GM13976 (cell line): ENCODE measurements at regions not wholly inside any gene's neighbourhood (a gene's known extent, or its start where the extent isn't known, plus 50 kb on each side); places are given as distances from the start of the nearest gene placed in this dataset.

Experiments used
- DNase-seq: peaks from one replicate; pipeline ENCODE4 v3.0.0; 2012; ENCODE audit warnings: low spot score
- CTCF ChIP-seq: IDR thresholded peaks from 2 replicates; pipeline ENCODE4 v1.5.1; 2012; ENCODE audit warnings: borderline replicate concordance, mild to moderate bottlenecking; ENCODE audit not compliant: insufficient read depth; ENCODE audit errors: extremely low read depth, missing control alignments, control extremely low read depth
- in situ Hi-C: fragments of 300-500 bp; cut with MboI; formaldehyde crosslinking; loops from one replicate; pipeline ENCODE4 v1.12.0; 2022; ENCODE audit warnings: low sequenced_read_pairs, mixed read lengths, inconsistent platforms; ENCODE audit not compliant: unreplicated experiment

- in situ Hi-C loops, result no loop called here
- no peak for TF ChIP-seq CTCF
- no peak for DNase-seq
Observed at GRCh38 chr9:11235061-11235460, 622.3 kb upstream of the PTPRD start.

- no peak for TF ChIP-seq CTCF
- in situ Hi-C loops, result no loop called here
- DNase-seq, result no peak
Observed at GRCh38 chr9:11241779-11242178, 629.0 kb upstream of the PTPRD start.

- in situ Hi-C loops, result no loop called here
Observed at GRCh38 chr9:11257992-11258391, 645.2 kb upstream of the PTPRD start.

GRCh38 chr9:11269036-11269435, 656.2 kb upstream of the PTPRD start:
- DNase-seq, result no peak
- in situ Hi-C loops, result no loop called here
- TF ChIP-seq CTCF, result no peak

More at GRCh38 chr9:11257992-11258391, 645.2 kb upstream of the PTPRD start:
- no peak for TF ChIP-seq CTCF
- no peak for DNase-seq

- TF ChIP-seq CTCF, result no peak
- DNase-seq, result no peak
- in situ Hi-C loops, result no loop called here
Observed at GRCh38 chr9:11275158-11275695, 662.4 kb upstream of the PTPRD start.

GRCh38 chr9:11312966-11313365, 700.2 kb upstream of the PTPRD start:
- in situ Hi-C loops, result no loop called here
- no peak for DNase-seq
- no peak for TF ChIP-seq CTCF

- in situ Hi-C loops, result no loop called here
Observed at GRCh38 chr9:11318946-11319345, 706.1 kb upstream of the PTPRD start.

More at GRCh38 chr9:11318946-11319345, 706.1 kb upstream of the PTPRD start:
- no peak for TF ChIP-seq CTCF
- DNase-seq, result no peak
